SK-N-SH (cell line): ENCODE measurements at regions not wholly inside any gene's neighbourhood (a gene's known extent, or its start where the extent isn't known, plus 50 kb on each side); places are given as distances from the start of the nearest gene placed in this dataset.

ENCODE experiments used
- EZH2phosphoT487 ChIP-seq: fragments of 200-600 bp; sonication (generic); IDR thresholded peaks from 2 replicates; pipeline ENCODE4 v1.6.1; 2017; ENCODE audit warnings: low read depth, mixed run types, mild to moderate bottlenecking, antibody characterized with exemption, moderate library complexity, borderline replicate concordance
- FOXJ3 ChIP-seq: sonication (generic); formaldehyde crosslinking; IDR thresholded peaks from 2 replicates; pipeline ENCODE4 v1.5.1; 2020; ENCODE audit warnings: mild to moderate bottlenecking, missing genetic modification reagents
- POLR2AphosphoS5 ChIP-seq: IDR thresholded peaks from 2 replicates; pipeline ENCODE4 v1.6.1; 2012; ENCODE audit warnings: low read depth, low read length
- REST ChIP-seq: IDR thresholded peaks from 2 replicates; pipeline ENCODE4 v1.6.1; 2012; ENCODE audit warnings: mild to moderate bottlenecking, low read depth, low read length, moderate library complexity
- TEAD4 ChIP-seq: IDR thresholded peaks from 2 replicates; pipeline ENCODE4 v1.4.0; 2012; ENCODE audit warnings: mild to moderate bottlenecking, borderline replicate concordance; ENCODE audit not compliant: insufficient read depth
- TF ChIP-seq, protein P1 (sequence below): fragments of 200-600 bp; sonication (generic); IDR thresholded peaks from 2 replicates; pipeline ENCODE4 v1.6.1; 2017; ENCODE audit warnings: antibody characterized with exemption, mild to moderate bottlenecking, moderate library complexity
- TF ChIP-seq, protein P2 (sequence below): IDR thresholded peaks from 2 replicates; pipeline ENCODE4 v1.4.0; 2012; ENCODE audit warnings: low read depth, borderline replicate concordance

DNA sequence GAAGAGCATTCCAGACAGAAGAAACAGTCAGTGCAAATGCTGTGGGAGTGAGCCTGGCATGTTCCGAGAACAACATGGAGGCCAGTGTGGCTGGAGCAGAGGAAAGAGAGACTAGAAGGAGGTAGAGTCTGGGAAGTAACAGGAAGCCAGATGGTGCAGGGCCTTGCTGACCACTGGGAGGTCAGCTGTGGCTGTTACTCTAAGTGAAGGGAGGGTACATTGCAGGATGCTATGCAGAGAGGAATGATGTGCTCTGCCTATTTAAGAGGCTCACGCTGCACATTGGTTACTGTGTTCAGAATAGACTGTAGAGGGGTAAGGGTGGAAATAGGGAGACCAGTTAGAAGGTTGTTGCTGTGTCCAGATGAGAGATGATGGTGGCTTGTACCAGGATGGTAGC, 88.6 kb upstream of the CACNA1E start:
- TF ChIP-seq TEAD4 (no peak), EZH2phosphoT487 (no peak), REST (no peak), FOXJ3 (CRISPR knock-in tag) (no peak), POLR2AphosphoS5 (no peak)
- TF ChIP-seq, protein P1, sequence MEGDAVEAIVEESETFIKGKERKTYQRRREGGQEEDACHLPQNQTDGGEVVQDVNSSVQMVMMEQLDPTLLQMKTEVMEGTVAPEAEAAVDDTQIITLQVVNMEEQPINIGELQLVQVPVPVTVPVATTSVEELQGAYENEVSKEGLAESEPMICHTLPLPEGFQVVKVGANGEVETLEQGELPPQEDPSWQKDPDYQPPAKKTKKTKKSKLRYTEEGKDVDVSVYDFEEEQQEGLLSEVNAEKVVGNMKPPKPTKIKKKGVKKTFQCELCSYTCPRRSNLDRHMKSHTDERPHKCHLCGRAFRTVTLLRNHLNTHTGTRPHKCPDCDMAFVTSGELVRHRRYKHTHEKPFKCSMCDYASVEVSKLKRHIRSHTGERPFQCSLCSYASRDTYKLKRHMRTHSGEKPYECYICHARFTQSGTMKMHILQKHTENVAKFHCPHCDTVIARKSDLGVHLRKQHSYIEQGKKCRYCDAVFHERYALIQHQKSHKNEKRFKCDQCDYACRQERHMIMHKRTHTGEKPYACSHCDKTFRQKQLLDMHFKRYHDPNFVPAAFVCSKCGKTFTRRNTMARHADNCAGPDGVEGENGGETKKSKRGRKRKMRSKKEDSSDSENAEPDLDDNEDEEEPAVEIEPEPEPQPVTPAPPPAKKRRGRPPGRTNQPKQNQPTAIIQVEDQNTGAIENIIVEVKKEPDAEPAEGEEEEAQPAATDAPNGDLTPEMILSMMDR: no peak
- TF ChIP-seq, protein P2, sequence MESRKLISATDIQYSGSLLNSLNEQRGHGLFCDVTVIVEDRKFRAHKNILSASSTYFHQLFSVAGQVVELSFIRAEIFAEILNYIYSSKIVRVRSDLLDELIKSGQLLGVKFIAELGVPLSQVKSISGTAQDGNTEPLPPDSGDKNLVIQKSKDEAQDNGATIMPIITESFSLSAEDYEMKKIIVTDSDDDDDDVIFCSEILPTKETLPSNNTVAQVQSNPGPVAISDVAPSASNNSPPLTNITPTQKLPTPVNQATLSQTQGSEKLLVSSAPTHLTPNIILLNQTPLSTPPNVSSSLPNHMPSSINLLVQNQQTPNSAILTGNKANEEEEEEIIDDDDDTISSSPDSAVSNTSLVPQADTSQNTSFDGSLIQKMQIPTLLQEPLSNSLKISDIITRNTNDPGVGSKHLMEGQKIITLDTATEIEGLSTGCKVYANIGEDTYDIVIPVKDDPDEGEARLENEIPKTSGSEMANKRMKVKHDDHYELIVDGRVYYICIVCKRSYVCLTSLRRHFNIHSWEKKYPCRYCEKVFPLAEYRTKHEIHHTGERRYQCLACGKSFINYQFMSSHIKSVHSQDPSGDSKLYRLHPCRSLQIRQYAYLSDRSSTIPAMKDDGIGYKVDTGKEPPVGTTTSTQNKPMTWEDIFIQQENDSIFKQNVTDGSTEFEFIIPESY: no peak
